HepG2 (cell line): ENCODE measurements at regions not wholly inside any gene's neighbourhood (a gene's known extent, or its start where the extent isn't known, plus 50 kb on each side); places are given as distances from the start of the nearest gene placed in this dataset.

ENCODE experiments used
- CTCF ChIP-seq: sonication (generic); formaldehyde crosslinking; IDR thresholded peaks from 2 replicates; pipeline ENCODE4 v1.5.0; 2020; ENCODE audit warnings: mild to moderate bottlenecking, missing genetic modification reagents, moderate library complexity
- KLF12 ChIP-seq: sonication (generic); formaldehyde crosslinking; IDR thresholded peaks from 2 replicates; pipeline ENCODE4 v1.4.0; 2020; ENCODE audit warnings: missing genetic modification reagents, borderline replicate concordance
- MTF1 ChIP-seq: sonication (generic); formaldehyde crosslinking; IDR thresholded peaks from 2 replicates; pipeline ENCODE4 v1.5.0; 2020; ENCODE audit warnings: missing genetic modification reagents
- MXI1 ChIP-seq: IDR thresholded peaks from 3 replicates; pipeline ENCODE4 v1.6.1; 2012; ENCODE audit warnings: low read depth, low read length, inconsistent platforms, borderline replicate concordance
- PRPF4 ChIP-seq: fragments of 200-400 bp; formaldehyde crosslinking; IDR thresholded peaks from 2 replicates; pipeline ENCODE4 v1.6.1; 2016; ENCODE audit warnings: low read length, low read depth; ENCODE audit not compliant: poor library complexity, severe bottlenecking
- REXO4 ChIP-seq: sonication (generic); formaldehyde crosslinking; IDR thresholded peaks from 2 replicates; pipeline ENCODE4 v1.8.0; 2022; ENCODE audit warnings: missing genetic modification reagents, mild to moderate bottlenecking, borderline replicate concordance
- ZBTB49 ChIP-seq: sonication (generic); formaldehyde crosslinking; IDR thresholded peaks from 2 replicates; pipeline ENCODE4 v1.4.0; 2020; ENCODE audit warnings: missing genetic modification reagents, borderline replicate concordance
- ZFP36L2 ChIP-seq: sonication (generic); formaldehyde crosslinking; IDR thresholded peaks from 2 replicates; pipeline ENCODE4 v1.4.0; 2020; ENCODE audit warnings: missing genetic modification reagents
- ZNF407 ChIP-seq: sonication (generic); formaldehyde crosslinking; IDR thresholded peaks from one replicate; pipeline ENCODE4 v1.5.1; 2020; ENCODE audit warnings: mild to moderate bottlenecking, missing genetic modification reagents; ENCODE audit errors: not compliant biosample characterization

- TF ChIP-seq ZNF407 (CRISPR knock-in tag): no peak
- no peak for TF ChIP-seq MTF1
- TF ChIP-seq REXO4: no peak
- TF ChIP-seq ZFP36L2 (CRISPR knock-in tag): no peak
- no peak for TF ChIP-seq CTCF (CRISPR knock-in tag)
- no peak for TF ChIP-seq ZBTB49 (CRISPR knock-in tag)
- no peak for TF ChIP-seq KLF12 (CRISPR knock-in tag)
- TF ChIP-seq PRPF4: no peak
- no peak for TF ChIP-seq MXI1
- TF ChIP-seq, all 625 proteins: peak for 0
These were observed 218.7 kb upstream of the PPARGC1A start (continued) for GRCh38 chr4:24108567-24108966.
